GM23338 (cell line): ENCODE measurements at regions not wholly inside any gene's neighbourhood (a gene's known extent, or its start where the extent isn't known, plus 50 kb on each side); places are given as distances from the start of the nearest gene placed in this dataset.

Source experiments
- ZNF331 ChIP-seq: fragments of 250-450 bp; sonication (Bioruptor Pico); IDR thresholded peaks from 2 replicates; pipeline ENCODE4 v1.5.0; 2020; ENCODE audit warnings: low read depth, mild to moderate bottlenecking, moderate library complexity
- TF ChIP-seq, protein P1 (sequence below), 2 experiments: fragments of 200-600 bp in 1 of 2; sonication (generic) in 1 of 2; conservative IDR thresholded peaks; 2 replicates each; pipeline versions ENCODE4 v1.5.1 to v1.6.1; 2016 to 2017; ENCODE audit warnings: antibody characterized with exemption in 2 of 2, low read depth in 2 of 2, mild to moderate bottlenecking in 2 of 2, moderate library complexity in 1 of 2
- TF ChIP-seq, protein P2 (sequence below): IDR thresholded peaks from 2 replicates; pipeline ENCODE4 v1.6.1; 2016; ENCODE audit warnings: antibody characterized with exemption

DNA sequence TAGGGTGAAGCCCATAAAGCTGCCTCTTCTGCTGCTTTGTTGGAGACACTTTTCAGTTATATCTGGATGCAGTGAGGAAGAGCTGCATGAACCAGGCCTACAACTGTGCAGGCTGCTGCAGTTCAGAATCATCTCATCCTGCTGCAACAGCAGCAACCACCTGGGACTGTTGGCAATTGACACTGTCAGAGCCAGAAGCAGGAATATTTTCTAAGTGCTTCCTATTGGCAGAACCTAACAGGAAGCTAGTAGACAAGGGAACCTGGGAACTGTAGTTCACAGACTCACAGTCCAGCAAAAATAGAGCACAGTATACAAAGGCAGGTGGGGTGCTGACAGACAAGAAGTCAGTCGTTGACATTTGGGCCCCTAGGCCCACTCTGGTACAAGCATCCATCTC, 452.9 kb upstream of the SPRED2 start:
- TF ChIP-seq, protein P1, sequence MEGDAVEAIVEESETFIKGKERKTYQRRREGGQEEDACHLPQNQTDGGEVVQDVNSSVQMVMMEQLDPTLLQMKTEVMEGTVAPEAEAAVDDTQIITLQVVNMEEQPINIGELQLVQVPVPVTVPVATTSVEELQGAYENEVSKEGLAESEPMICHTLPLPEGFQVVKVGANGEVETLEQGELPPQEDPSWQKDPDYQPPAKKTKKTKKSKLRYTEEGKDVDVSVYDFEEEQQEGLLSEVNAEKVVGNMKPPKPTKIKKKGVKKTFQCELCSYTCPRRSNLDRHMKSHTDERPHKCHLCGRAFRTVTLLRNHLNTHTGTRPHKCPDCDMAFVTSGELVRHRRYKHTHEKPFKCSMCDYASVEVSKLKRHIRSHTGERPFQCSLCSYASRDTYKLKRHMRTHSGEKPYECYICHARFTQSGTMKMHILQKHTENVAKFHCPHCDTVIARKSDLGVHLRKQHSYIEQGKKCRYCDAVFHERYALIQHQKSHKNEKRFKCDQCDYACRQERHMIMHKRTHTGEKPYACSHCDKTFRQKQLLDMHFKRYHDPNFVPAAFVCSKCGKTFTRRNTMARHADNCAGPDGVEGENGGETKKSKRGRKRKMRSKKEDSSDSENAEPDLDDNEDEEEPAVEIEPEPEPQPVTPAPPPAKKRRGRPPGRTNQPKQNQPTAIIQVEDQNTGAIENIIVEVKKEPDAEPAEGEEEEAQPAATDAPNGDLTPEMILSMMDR (conservative IDR thresholded peaks at IDR 0.05; ENCODE audit: low read depth in 2 of 2) = no peak
- TF ChIP-seq ZNF331 (CRISPR knock-in tag) = no peak
- TF ChIP-seq, protein P2, sequence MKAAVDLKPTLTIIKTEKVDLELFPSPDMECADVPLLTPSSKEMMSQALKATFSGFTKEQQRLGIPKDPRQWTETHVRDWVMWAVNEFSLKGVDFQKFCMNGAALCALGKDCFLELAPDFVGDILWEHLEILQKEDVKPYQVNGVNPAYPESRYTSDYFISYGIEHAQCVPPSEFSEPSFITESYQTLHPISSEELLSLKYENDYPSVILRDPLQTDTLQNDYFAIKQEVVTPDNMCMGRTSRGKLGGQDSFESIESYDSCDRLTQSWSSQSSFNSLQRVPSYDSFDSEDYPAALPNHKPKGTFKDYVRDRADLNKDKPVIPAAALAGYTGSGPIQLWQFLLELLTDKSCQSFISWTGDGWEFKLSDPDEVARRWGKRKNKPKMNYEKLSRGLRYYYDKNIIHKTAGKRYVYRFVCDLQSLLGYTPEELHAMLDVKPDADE = no peak
